ENCODE measurements at regions not wholly inside any gene's neighbourhood (a gene's known extent, or its start where the extent isn't known, plus 50 kb on each side); places are given as distances from the start of the nearest gene placed in this dataset.

- H3K4ac ChIP-seq (ENCODE audit: low read length): no peak overlapping the region
- no peak overlapping the region for H3K23ac ChIP-seq (ENCODE audit: low read depth, low read length, poor library complexity)
- no peak overlapping the region for H2BK15ac ChIP-seq (ENCODE audit: low read length)
- no peak overlapping the region for H3K14ac ChIP-seq (ENCODE audit: low read length)
- no peak overlapping the region for H2AK5ac ChIP-seq (ENCODE audit: low read depth, low read length)
- H3K27ac ChIP-seq (replicated peaks; ENCODE audit: low read length): no peak overlapping the region
- H3K18ac ChIP-seq (ENCODE audit: low read length): no peak overlapping the region
- H3K79me1 ChIP-seq (ENCODE audit: low read depth, low read length): no peaks in the 10 kb centered on the region
- no peak overlapping the region for H3K4me3 ChIP-seq (ENCODE audit: low read length in 2 of 2)
- H3K9me3 ChIP-seq (replicated peaks in 1 of 2; ENCODE audit: control insufficient read depth in 2 of 2, insufficient read depth in 1 of 2, low read depth in 1 of 2, low read length in 2 of 2): no peaks in the 10 kb centered on the region
- H3K9ac ChIP-seq (ENCODE audit: low read depth, low read length, poor library complexity): no peak overlapping the region
- no peak overlapping the region for H2BK120ac ChIP-seq (ENCODE audit: low read depth, low read length)
- no peaks in the 10 kb centered on the region for H3K4me1 ChIP-seq (ENCODE audit: control insufficient read depth in 2 of 2, insufficient read depth in 1 of 2, low read depth in 1 of 2, low read length in 2 of 2)
- no peak overlapping the region for H2AFZ ChIP-seq (ENCODE audit: low read length)
- H3K36me3 ChIP-seq (replicated peaks in 1 of 2; ENCODE audit: control insufficient read depth in 2 of 2, insufficient read depth in 2 of 2, low read length in 2 of 2): no peaks in the 10 kb centered on the region
- no peak overlapping the region for H4K91ac ChIP-seq (ENCODE audit: low read depth, low read length, poor library complexity)
- no peak overlapping the region for H2BK12ac ChIP-seq (ENCODE audit: low read length)
- DNase-seq (ENCODE audit: low spot score): no peak
- no peak overlapping the region for H2BK5ac ChIP-seq (ENCODE audit: low read length)
- no CpG with 5 or more reads among the region's 1 CpG for WGBS, 2 donors (ENCODE audit: extremely low coverage in 2 of 2, insufficient read length in 2 of 2, insufficient replicate concordance in 1 of 2)
- H4K8ac ChIP-seq (ENCODE audit: low read depth, low read length): no peak overlapping the region
- H3K27me3 ChIP-seq (ENCODE audit: control insufficient read depth in 3 of 3, insufficient read depth in 3 of 3, low read depth in 1 of 3, low read length in 3 of 3): no peaks in the 10 kb centered on the region
- no peak overlapping the region for H3K4me2 ChIP-seq (ENCODE audit: insufficient read depth, low read length, poor library complexity, severe bottlenecking)
Observed at GRCh38 chr20:6665161-6665560, 102.3 kb upstream of the BMP2 start.

- Histone ChIP-seq H3K23ac (ENCODE audit: low read depth, low read length, poor library complexity) (no peak overlapping the region), H4K8ac (ENCODE audit: low read depth, low read length) (no peak overlapping the region), H3K9me3 (replicated peaks in 1 of 2; ENCODE audit: control insufficient read depth in 2 of 2, insufficient read depth in 1 of 2, low read depth in 1 of 2, low read length in 2 of 2) (no peaks in the 10 kb centered on the region), H3K79me1 (ENCODE audit: low read depth, low read length) (no peaks in the 10 kb centered on the region), H3K4me3 (ENCODE audit: low read length in 2 of 2) (no peak overlapping the region), H3K4me2 (ENCODE audit: insufficient read depth, low read length, poor library complexity, severe bottlenecking) (no peak overlapping the region), H2BK120ac (ENCODE audit: low read depth, low read length) (no peak overlapping the region), H3K4me1 (ENCODE audit: control insufficient read depth in 2 of 2, insufficient read depth in 1 of 2, low read depth in 1 of 2, low read length in 2 of 2) (no peaks in the 10 kb centered on the region), H3K4ac (ENCODE audit: low read length) (no peak overlapping the region), H2BK15ac (ENCODE audit: low read length) (no peak overlapping the region), H3K14ac (ENCODE audit: low read length) (no peak overlapping the region), H2AK5ac (ENCODE audit: low read depth, low read length) (no peak overlapping the region), H4K91ac (ENCODE audit: low read depth, low read length, poor library complexity) (no peak overlapping the region), H2AFZ (ENCODE audit: low read length) (no peak overlapping the region), H2BK5ac (ENCODE audit: low read length) (no peak overlapping the region), H3K27me3 (ENCODE audit: control insufficient read depth in 3 of 3, insufficient read depth in 3 of 3, low read depth in 1 of 3, low read length in 3 of 3) (no peaks in the 10 kb centered on the region), H2BK12ac (ENCODE audit: low read length) (no peak overlapping the region), H3K36me3 (replicated peaks in 1 of 2; ENCODE audit: control insufficient read depth in 2 of 2, insufficient read depth in 2 of 2, low read length in 2 of 2) (no peaks in the 10 kb centered on the region), H3K18ac (ENCODE audit: low read length) (no peak overlapping the region), H3K27ac (replicated peaks; ENCODE audit: low read length) (no peak overlapping the region), H3K9ac (ENCODE audit: low read depth, low read length, poor library complexity) (no peak overlapping the region)
- DNase-seq (ENCODE audit: low spot score): no peak
- no CpG with 5 or more reads among the region's 1 CpG for WGBS, 2 donors (ENCODE audit: extremely low coverage in 2 of 2, insufficient read length in 2 of 2, insufficient replicate concordance in 1 of 2)
Observed at GRCh38 chr20:6664574-6664973, 102.9 kb upstream of the BMP2 start.

- H4K91ac ChIP-seq (ENCODE audit: low read depth, low read length, poor library complexity): no peak overlapping the region
Observed at GRCh38 chr20:6663751-6664388, 103.6 kb upstream of the BMP2 start.

GRCh38 chr20:6663104-6663503, 104.4 kb upstream of the BMP2 start:
- Histone ChIP-seq H2BK15ac (ENCODE audit: low read length) (no peak overlapping the region), H3K23ac (ENCODE audit: low read depth, low read length, poor library complexity) (no peak overlapping the region), H3K18ac (ENCODE audit: low read length) (no peak overlapping the region), H3K9ac (ENCODE audit: low read depth, low read length, poor library complexity) (no peak overlapping the region), H2BK120ac (ENCODE audit: low read depth, low read length) (no peak overlapping the region), H2BK5ac (ENCODE audit: low read length) (no peak overlapping the region), H2AFZ (ENCODE audit: low read length) (no peak overlapping the region), H3K4me3 (ENCODE audit: low read length in 2 of 2) (no peak overlapping the region), H2AK5ac (ENCODE audit: low read depth, low read length) (no peak overlapping the region), H3K9me3 (replicated peaks in 1 of 2; ENCODE audit: control insufficient read depth in 2 of 2, insufficient read depth in 1 of 2, low read depth in 1 of 2, low read length in 2 of 2) (no peaks in the 10 kb centered on the region), H3K79me1 (ENCODE audit: low read depth, low read length) (no peaks in the 10 kb centered on the region), H4K91ac (ENCODE audit: low read depth, low read length, poor library complexity) (no peak overlapping the region), H3K36me3 (replicated peaks in 1 of 2; ENCODE audit: control insufficient read depth in 2 of 2, insufficient read depth in 2 of 2, low read length in 2 of 2) (no peaks in the 10 kb centered on the region), H3K27ac (replicated peaks; ENCODE audit: low read length) (no peak overlapping the region), H3K4me2 (ENCODE audit: insufficient read depth, low read length, poor library complexity, severe bottlenecking) (no peak overlapping the region), H3K4ac (ENCODE audit: low read length) (no peak overlapping the region), H4K8ac (ENCODE audit: low read depth, low read length) (no peak overlapping the region), H3K4me1 (ENCODE audit: control insufficient read depth in 2 of 2, insufficient read depth in 1 of 2, low read depth in 1 of 2, low read length in 2 of 2) (no peaks in the 10 kb centered on the region), H2BK12ac (ENCODE audit: low read length) (no peak overlapping the region), H3K27me3 (ENCODE audit: control insufficient read depth in 3 of 3, insufficient read depth in 3 of 3, low read depth in 1 of 3, low read length in 3 of 3) (no peaks in the 10 kb centered on the region), H3K14ac (ENCODE audit: low read length) (no peak overlapping the region)
- no CpG with 5 or more reads among the region's 1 CpG for WGBS, 2 donors (ENCODE audit: extremely low coverage in 2 of 2, insufficient read length in 2 of 2, insufficient replicate concordance in 1 of 2)
- DNase-seq (ENCODE audit: low spot score): no peak

More at GRCh38 chr20:6663751-6664388, 103.6 kb upstream of the BMP2 start:
- H3K4ac ChIP-seq (ENCODE audit: low read length): no peak overlapping the region
- no peak overlapping the region for H2BK5ac ChIP-seq (ENCODE audit: low read length)
- H3K4me1 ChIP-seq (ENCODE audit: control insufficient read depth in 2 of 2, insufficient read depth in 1 of 2, low read depth in 1 of 2, low read length in 2 of 2): no peaks in the 10 kb centered on the region
- no CpG with 5 or more reads among the region's 6 CpGs for WGBS, 2 donors (ENCODE audit: extremely low coverage in 2 of 2, insufficient read length in 2 of 2, insufficient replicate concordance in 1 of 2)
- H2BK12ac ChIP-seq (ENCODE audit: low read length): no peak overlapping the region
- H3K23ac ChIP-seq (ENCODE audit: low read depth, low read length, poor library complexity): no peak overlapping the region
- H3K27ac ChIP-seq (replicated peaks; ENCODE audit: low read length): no peak overlapping the region
- no peak overlapping the region for H3K4me2 ChIP-seq (ENCODE audit: insufficient read depth, low read length, poor library complexity, severe bottlenecking)
- H3K18ac ChIP-seq (ENCODE audit: low read length): no peak overlapping the region
- H3K27me3 ChIP-seq (ENCODE audit: control insufficient read depth in 3 of 3, insufficient read depth in 3 of 3, low read depth in 1 of 3, low read length in 3 of 3): no peaks in the 10 kb centered on the region
- no peak for DNase-seq (ENCODE audit: low spot score)
- H3K14ac ChIP-seq (ENCODE audit: low read length): no peak overlapping the region
- H3K36me3 ChIP-seq (replicated peaks in 1 of 2; ENCODE audit: control insufficient read depth in 2 of 2, insufficient read depth in 2 of 2, low read length in 2 of 2): no peaks in the 10 kb centered on the region
- H2AK5ac ChIP-seq (ENCODE audit: low read depth, low read length): no peak overlapping the region
- no peak overlapping the region for H2BK15ac ChIP-seq (ENCODE audit: low read length)
- no peaks in the 10 kb centered on the region for H3K79me1 ChIP-seq (ENCODE audit: low read depth, low read length)
- H3K9ac ChIP-seq (ENCODE audit: low read depth, low read length, poor library complexity): no peak overlapping the region
- no peaks in the 10 kb centered on the region for H3K9me3 ChIP-seq (replicated peaks in 1 of 2; ENCODE audit: control insufficient read depth in 2 of 2, insufficient read depth in 1 of 2, low read depth in 1 of 2, low read length in 2 of 2)
- H2AFZ ChIP-seq (ENCODE audit: low read length): no peak overlapping the region
- no peak overlapping the region for H4K8ac ChIP-seq (ENCODE audit: low read depth, low read length)
- no peak overlapping the region for H2BK120ac ChIP-seq (ENCODE audit: low read depth, low read length)
- H3K4me3 ChIP-seq (ENCODE audit: low read length in 2 of 2): no peak overlapping the region
